Left forelimb (tissue), 1 donor: ENCODE measurements at regions not wholly inside any gene's neighbourhood (a gene's known extent, or its start where the extent isn't known, plus 50 kb on each side); places are given as distances from the start of the nearest gene placed in this dataset.
"Not testable (repeated sequence)": the region's sequence is repeated elsewhere in the genome, so short reads cannot be mapped to it uniquely, and the experiment has no call there.

Experiments
- DNase-seq: peaks from one replicate; pipeline ENCODE4 v3.0.0-alpha.2; 2018; ENCODE audit warnings: low spot score

DNA sequence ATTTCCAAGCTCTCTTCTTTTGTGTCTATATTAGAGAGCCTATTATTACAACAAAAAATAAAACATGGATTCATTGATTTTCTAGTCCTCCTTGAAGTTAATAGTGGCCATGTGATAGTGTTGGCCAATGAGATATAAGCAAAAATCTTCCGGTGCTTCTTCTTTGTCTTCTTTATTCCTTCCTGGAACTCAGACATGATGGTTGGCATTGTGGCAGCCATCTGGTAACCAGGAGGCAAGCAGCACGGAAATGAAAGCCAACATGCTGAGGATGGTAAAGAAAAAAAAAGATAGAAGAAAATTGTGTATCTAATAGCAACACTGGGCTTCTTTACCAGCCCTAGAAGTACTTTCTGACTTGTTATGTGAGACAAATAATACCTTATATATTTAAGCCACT is 50.8 kb upstream of the SEL1L start:
- DNase-seq: no peak

DNA sequence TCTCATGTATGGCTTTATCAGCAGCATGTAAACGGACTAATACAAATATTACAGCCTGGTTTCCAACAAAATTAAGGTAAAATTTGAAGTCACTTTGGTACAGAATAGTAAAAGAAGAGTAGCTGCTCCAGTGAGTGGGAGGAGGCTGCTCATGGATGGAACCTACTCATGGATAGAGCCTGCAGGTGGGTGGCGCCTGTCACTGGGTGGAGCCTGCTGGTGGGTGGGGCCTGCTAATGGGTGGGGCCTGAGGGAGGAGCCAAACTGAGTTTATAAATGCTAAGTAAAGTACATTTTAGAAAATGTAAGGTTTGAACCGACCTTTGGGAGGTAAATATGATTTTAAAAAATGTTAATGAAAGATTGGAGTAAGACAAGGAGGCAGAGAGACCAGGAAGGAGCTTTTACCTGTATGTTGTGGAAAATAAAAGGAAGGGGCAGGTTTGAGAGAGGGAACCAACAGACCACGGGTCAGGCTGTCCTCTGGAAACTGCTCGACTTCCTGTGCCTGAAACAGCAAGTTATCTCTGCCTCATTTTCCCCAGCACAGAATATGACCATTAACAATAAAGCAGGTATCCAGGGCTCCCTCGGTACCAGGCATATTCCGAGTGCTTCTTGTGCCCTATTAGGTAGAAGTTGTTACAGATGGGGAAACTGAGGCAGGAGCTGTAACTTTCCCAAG is 55.9 kb upstream of the SEL1L start:
- DNase-seq: no peak

DNA sequence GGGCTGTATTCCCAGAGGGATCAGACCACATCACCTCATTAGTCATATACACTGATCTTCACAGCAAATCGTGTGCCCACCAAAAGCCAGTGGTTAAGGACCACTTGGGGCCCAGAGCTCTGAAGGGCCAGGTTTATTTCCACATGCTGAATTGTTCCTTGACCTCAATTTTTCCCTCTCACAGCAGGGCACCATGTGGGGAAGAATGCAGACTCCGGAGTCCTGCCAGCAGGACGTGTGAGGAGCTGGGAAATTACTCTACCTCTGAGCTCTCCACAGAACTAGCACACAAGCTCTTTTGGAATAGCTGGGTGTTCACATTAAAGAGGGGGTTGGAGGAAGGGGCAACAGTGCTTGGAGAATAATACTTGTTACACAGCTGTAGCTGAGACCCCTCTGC is 57.6 kb upstream of the SEL1L start:
- no peak for DNase-seq

DNA sequence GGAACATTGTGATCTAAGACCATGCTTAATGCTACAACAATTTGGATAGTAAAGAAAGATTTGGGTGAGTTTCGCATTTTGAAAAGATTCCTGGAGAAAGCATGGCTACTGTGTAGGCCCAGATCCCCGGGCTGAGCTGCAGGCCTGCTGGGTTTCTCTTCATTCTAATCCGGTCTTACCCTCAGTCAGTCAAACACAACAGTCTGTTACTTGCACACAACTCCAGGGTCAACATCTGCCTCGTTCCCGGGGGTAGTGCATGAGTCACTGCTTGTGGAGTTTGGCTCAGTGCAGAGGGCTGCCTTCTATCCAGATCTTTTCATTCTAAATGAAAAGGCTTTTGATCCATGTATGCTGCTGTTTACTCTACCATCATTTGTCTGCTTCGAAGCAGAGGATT is 60.4 kb upstream of the SEL1L start:
- no peak for DNase-seq

DNA sequence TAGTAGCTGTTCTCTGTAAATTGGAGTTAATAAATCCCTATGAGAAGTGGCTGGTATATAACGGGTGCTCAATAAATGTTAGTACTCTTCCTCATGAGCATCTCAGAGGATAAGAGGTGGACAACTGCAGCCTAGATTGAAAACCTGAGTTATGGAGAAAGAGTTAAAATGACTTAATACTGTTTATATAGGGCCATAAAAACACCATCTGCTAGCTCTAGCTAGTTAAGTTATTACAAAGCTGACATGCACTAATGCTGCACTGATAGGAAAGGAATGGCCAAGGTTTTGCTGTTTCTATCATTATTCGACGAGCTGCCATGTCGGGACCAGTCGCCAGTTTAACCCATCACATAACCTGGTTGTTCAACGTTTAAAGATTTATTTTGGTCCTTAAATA is 72.0 kb upstream of the SEL1L start:
- no peak for DNase-seq

DNA sequence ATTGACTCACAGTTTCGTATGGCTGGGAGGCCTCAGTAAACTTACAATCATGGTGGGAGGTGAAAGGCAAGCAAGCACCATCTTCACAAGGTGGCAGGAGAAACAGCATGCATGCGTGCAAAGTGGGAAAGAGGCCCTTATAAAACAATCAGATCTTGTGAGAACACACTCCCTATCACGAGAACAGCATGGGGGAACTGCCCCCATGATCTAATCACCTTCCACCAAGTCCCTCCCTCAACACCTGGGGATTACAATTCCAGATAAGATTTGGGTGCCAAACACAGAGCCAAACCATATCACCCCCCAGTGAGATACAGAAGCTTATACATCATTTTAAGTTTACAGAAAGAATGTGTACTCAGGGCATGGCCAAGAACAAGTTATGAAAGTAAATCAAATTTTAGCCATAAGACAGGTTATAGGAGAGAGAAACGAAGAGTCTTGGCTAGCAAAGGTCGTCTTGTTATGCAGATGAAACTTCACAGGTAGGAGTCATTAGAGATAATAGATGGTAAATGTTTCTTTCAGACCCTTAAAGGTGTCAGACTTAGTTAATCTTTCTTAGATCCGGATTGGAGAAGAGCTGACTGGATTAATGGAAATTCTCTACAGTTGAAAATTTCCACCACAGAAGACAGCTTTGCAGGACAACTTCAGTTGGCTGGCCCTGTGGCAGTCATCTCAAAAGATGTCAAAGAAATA is 79.8 kb upstream of the SEL1L start:
- no peak for DNase-seq

DNA sequence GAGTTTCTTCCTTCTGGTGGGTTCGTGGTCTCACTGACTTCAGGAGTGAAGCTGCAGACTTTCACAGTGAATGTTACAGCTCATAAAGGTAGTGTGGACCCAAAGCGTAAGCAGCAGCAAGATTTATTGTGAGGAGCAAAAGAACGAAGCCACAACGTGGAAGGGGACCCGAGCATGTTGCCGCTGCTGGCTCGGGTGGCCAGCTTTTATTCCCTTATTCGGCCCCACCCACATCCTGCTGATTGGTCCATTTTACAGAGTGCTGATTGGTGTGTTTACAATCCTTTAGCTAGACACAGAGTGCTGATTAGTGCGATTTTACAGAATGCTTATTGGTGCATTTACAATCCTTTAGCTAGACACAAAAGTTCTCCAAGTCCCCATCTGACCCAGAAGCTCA is 80.6 kb upstream of the SEL1L start:
- not testable (repeated sequence) for DNase-seq

DNA sequence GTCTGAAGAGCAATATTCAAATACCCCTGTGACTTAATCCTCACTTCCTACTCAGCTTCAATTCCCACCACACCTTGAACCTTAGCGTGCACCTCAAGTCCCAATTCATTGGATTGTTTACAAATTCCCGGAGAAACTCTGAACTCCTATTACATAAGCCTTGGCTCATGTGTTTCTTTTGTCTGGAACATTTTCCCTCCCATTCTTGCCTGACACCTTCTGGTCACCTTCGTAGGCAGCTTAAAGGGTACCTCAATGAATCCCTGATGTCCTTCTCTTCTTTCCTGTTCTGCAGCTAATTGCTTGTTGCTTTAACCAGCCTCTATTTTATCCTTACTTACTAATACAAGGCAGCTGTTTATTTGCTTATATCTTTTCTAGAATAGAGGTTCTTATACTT is 85.0 kb upstream of the SEL1L start:
- no peak for DNase-seq

DNA sequence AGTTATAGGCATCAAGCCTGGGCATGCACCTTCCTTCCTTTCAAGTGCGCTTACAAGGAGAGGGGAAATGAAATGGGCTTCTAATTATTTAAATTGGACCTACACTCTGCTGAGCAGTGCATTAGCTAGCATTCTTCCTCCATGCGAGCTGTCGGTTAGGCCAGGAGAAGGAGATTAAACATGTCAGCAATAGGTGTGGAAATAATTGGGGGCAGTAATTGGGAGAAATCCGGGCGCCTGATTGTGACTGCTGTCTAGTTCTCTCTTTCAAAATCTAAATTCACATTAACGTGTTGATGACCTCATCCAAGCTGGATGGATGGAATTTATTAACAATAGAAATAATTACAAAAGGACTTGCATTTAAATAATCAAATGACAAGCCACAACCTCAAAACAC is 86.2 kb upstream of the SEL1L start:
- no peak for DNase-seq

DNA sequence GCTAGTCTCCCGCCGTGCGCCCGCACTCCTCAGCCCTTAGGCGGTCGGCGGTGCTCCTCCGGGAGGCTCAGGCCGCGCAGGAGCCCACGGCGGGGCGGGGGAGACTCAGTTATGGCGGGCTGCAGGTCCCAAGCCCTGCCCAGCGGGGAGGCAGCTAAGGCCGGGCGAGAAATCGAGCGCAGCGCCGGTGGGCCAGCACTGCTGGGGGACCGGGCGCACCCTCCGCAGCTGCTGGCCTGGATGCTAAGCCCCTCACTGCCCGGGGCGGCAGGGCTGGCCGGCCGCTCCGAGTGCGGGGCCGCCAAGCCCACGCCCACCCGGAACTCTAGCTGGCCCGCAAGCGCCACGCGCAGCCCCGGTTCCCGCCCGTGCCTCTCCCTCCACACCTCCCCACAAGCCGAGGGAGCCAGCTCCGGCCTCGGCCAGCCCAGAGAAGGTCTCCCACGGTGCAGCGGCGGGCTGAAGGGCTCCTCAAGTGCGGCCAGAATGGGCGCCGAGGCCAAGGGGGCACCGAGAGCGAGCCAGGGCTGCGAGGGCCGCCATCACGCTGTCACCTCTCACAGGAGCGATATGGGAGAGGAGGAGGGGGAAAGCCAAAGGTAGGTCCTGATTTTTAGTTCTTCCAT is 90.2 kb upstream of the SEL1L start:
- not testable (repeated sequence) for DNase-seq

DNA sequence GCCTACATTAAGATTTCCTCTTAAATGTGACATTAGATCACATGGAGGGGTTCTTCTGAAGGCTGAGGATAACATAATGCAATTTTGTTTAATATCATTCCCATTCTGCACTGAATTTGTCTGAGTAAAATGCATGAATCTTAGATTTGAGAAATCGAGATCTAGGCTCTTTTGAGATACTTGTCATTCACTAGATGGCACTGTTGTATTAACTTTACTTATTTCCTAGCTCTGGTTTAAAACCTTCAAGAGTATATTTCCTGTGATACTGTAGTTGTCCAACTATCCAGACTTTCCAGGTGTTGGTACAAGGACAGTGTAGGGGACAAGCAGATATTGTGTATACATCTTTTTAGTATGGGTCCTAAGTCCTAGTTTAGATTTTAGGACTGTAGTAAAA is 91.7 kb upstream of the SEL1L start:
- no peak for DNase-seq

DNA sequence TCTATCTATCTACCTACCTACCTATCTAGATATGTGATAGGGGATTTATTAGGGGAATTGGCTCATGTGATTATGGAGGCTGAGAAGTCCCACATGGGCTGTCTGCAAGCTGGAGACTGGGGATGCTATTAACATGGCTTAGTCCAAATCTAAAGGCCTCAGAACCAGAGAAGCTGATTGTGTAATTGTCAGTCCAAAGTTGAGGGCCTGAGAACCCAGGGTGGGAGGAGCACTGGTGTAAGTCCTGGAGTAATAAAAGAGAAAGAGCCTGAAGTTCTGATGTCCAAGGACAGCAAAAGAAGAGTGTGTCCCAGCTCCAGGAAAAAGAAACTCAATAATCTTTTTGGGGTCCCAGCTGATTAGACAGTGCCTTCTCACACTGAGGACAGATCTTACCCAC is 98.5 kb upstream of the SEL1L start:
- no peak for DNase-seq

DNA sequence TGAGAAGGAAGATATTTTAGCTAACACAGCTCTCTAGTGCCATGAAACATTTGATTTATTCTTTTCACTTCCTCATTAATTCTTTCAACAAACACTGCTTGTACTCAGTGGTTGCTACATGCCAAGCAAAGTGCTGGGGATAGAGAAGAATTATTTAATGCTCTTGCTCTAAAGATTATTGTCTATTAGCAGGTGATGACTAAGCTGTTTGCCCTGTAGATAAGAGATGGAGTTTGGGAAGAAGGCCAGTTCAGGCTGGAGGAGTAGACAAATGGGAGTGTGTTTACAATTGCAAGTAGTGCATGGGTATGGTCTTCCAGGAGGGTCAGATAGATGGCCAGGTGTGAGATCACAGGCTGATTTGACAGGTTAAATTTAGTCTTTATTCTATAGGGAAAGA is 99.8 kb upstream of the SEL1L start:
- DNase-seq: no peak

DNA sequence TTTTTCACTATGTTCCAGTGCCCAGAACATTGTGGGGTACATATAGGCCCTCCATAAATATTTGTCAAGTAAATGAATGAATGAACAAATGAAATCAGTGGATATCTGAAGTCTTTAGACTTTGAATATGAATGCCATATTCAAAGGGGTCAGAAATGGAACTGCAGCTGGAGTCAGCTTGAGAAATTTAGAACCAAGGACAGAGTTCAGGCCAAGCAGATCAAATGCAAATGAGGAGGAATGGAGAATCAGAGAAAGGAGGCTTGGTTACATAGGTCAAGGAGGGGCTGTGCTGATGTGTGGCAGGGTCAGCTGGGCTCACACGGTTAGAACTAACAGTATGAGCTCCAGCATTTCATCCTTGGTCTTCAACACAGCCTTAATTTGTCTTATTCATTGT is 104.0 kb upstream of the SEL1L start:
- DNase-seq: no peak

DNA sequence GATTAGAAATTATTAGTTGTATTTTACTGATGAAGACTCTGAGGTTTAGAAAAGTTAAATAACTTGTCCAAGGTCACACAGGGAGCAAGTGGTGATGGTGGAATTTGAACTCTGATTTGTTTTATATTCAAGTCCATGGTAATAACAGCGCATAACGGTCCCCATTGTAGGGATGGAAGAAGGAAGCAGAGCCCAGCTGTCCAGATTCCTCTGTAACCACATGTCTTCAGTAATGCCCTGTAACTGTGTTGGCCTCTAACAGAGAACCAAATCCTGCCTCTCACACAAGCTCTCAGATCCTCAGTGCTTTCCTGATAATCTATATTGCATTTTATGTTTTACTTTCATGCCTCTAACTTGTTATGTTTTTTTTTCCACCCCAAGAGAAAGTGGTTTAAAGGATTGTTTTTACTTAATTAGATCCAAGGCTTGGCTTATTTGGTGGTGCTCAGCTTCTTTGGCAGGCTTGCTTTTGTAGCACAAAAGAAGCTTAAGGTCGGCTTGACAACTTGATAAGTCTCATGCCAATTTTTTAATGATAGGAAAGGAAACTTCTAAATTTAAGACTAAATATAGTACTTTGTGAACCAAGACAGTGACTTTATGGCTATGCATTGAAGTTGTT is 105.1 kb upstream of the SEL1L start:
- DNase-seq: no peak

DNA sequence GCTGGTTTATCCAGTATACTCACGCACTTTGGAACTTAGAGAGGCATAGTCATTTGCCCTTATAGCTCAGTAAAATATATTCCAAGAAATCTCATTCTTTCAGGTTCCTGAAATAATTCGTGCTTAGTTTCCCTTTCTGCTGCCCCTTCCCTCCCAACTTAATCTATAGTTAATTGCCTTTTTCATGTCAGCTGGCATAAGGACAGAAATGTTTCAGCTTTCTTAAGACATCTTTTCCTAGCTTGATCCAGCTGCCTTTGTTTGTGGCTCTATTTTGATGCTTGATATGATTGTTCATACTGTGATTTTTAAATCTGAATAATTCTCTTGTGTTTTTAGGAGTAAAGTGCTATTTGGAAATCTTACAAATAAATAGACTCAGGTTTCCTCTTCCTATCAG is 120.0 kb upstream of the SEL1L start:
- no peak for DNase-seq

DNA sequence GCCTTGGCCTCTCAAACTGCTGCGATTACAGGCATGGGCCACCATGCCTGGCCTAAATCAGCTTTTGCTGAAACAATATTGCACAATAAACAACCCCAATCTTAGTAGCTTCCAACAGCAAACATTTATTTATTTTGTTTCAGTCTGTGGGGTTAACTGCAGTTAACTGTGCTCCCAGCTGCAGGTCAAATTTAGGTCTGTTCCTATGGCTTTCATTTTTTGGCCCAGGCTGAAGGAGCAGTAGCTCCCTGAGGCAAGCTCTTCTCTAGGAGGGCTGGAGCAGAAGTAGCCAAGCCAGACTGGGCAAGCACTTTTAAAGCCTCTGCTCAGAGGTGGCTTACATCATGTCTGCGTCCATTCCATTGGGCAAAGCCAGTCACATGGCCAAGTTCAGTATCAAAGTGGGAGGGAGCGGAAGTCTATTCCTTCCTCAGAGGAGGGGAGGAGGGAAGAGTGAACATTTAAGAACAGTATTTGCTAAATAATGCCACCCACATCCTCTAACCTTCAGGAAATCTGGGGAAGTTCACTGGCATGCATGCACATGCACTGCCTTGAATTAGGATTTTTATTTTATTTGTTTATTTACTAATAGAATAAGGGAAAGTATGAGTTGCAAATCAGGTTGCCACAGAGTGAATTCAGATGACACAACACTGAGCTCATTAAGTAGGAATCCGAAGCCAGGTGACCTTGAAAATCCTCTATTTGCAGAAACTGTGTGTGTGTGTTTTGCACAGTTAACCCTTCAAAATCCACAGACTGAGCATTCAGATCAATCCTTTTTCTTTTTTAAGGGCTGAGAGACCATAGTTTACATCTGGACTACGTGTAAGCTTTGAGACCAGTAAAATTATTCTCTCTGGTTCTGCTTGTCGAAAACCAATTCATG is 122.0 kb upstream of the SEL1L start:
- no peak for DNase-seq

DNA sequence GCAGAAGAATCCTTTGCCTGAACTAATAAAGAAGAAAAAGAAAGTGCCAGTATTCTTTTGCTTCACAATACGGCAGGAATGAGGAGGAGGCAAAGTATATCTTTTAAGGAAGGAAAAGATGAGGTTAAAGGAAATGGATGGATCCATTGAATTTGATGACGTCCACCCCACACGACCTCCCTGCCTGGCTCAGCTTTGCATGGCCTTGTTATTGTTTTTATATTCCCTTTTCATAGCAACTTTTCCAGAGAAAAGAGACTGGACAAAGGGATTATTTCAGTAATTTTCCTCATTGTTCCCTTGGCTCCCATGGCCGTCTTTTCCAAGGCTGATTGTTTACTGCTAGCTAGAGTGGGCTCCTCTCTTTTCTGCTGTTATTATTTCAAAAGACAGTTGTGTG is 123.2 kb upstream of the SEL1L start:
- DNase-seq: no peak

DNA sequence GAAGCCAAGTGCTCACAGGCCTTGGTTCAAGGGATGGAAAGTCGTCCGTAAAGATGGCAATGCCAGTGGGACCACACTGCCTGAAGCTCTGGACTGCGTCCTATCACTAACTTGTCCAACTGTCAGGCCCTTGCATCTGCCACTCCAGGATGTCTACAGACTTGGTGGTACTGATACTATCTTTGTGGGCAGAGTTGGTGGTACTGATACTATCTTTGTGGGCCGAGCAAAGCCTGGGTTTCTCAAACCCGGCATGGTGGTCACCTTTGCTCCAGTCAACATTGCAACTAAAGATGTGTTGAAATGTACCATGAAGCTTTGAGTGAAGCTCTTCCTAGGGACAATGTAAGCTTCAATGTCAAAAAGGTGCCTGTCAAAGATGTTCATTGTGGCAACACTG is 128.4 kb upstream of the SEL1L start:
- DNase-seq: no peak

DNA sequence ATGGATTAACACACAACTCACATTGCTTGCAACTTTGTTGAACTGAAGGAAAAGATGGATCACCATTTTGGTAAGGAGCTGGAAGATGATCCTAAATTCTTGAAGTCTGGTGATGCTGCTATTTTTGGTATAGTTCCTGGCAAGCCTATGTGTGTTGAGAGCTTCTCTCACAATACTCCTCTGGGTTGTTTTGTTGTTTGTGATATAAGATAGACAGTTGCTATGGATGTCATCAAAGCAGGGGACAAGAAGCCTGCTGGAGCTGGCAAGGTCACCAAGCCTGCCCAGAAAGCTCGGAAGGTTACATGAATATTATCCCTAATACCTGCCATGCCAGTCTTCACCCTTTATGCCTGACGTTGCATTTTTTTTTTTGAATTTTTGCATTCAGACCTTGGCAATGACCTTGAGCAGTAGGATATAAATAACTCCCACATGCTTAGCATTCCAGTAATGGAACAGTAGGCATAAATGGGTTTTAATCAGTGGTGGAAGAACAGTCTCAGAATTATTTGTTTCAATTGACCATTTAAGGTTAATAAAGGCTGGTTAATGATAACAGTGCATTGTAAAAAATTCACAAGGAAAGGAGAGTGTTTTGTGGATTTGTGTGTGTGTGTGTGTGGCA is 129.0 kb upstream of the SEL1L start:
- DNase-seq: no peak

DNA sequence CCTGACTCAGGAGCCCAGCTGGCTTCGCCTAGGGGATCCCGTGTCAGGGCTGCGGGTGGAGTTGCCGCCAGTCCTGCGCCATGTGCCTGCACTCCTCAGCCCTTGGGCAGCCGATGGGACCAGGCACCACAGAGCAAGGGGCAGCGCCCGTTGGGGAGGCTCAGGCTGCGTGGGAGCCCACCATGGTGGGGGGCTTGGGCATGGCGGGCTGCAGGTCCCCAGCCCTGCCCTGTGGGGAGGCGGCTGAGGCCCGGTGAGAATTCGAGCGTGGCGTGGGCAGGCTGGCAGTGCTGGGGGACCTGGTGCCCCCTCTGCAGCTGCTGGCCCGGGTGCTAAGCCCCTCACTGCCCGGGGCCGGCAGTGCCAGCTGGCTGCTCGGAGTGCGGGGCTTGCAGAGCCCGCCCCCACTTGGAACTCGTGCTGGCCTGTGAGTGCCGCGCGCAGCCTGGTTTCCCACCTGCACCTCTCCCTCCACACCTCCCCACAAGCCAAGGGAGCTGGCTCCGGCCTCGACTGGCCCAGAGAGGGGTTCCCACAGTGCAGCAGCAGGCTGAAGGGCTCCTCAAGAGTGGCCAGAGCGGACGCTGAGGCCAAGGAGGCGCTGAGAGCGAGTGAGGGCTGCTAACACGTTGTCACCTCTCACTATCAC is 135.1 kb upstream of the SEL1L start:
- no peak for DNase-seq
